Activated T-helper 17 cell treated with anti-CD3 and anti-CD28 coated beads, Interleukin-2, amount 50 U/mL, for 72 hours (primary cell): ENCODE measurements at regions not wholly inside any gene's neighbourhood (a gene's known extent, or its start where the extent isn't known, plus 50 kb on each side); places are given as distances from the start of the nearest gene placed in this dataset.
"Not testable (repeated sequence)": the region's sequence is repeated elsewhere in the genome, so short reads cannot be mapped to it uniquely, and the experiment has no call there.

Source experiments
- ATAC-seq: fragments of 150-1000 bp; cut with Tn5 transposase; replicated peaks from 2 replicates; pipeline ENCODE4 v1.10.0; 2021; ENCODE audit warnings: mild to moderate bottlenecking, moderate library complexity
- H3K27ac Mint-ChIP-seq: one replicate; pipeline ENCODE4 v1.8.0; 2022; ENCODE audit warnings: mixed read lengths
- H3K27me3 Mint-ChIP-seq: one replicate; pipeline ENCODE4 v1.8.0; 2022; ENCODE audit warnings: mixed read lengths
- H3K36me3 Mint-ChIP-seq: one replicate; pipeline ENCODE4 v1.8.0; 2022; ENCODE audit warnings: low read depth, mild to moderate bottlenecking, mixed read lengths
- H3K4me1 Mint-ChIP-seq: one replicate; pipeline ENCODE4 v1.8.0; 2022; ENCODE audit warnings: mixed read lengths
- H3K4me3 Mint-ChIP-seq: one replicate; pipeline ENCODE4 v1.8.0; 2022; ENCODE audit warnings: mild to moderate bottlenecking, mixed read lengths
- H3K9me3 Mint-ChIP-seq: one replicate; pipeline ENCODE4 v1.8.0; 2022; ENCODE audit warnings: mixed read lengths

- no peak for ATAC-seq
- Mint-ChIP-seq H3K27me3 (no peaks in the 10 kb centered on the region), H3K36me3 (no peaks in the 10 kb centered on the region), H3K4me1 (no peaks in the 10 kb centered on the region), H3K27ac (no peak overlapping the region), H3K4me3 (no peak overlapping the region), H3K9me3 (peaks cover 7% of the 10 kb centered on the region)
Observed at GRCh38 chr4:32929796-32930699, 2209.9 kb downstream of the PCDH7 start.

GRCh38 chr4:32930700-32931099 lies 2210.5 kb downstream of the PCDH7 start:
- H3K27me3 Mint-ChIP-seq: no peaks in the 10 kb centered on the region
- no peaks in the 10 kb centered on the region for H3K36me3 Mint-ChIP-seq
- ATAC-seq: no peak
- H3K4me3 Mint-ChIP-seq: no peak overlapping the region
- H3K9me3 Mint-ChIP-seq: peaks cover 7% of the 10 kb centered on the region
- no peaks in the 10 kb centered on the region for H3K4me1 Mint-ChIP-seq
- no peak overlapping the region for H3K27ac Mint-ChIP-seq

DNA sequence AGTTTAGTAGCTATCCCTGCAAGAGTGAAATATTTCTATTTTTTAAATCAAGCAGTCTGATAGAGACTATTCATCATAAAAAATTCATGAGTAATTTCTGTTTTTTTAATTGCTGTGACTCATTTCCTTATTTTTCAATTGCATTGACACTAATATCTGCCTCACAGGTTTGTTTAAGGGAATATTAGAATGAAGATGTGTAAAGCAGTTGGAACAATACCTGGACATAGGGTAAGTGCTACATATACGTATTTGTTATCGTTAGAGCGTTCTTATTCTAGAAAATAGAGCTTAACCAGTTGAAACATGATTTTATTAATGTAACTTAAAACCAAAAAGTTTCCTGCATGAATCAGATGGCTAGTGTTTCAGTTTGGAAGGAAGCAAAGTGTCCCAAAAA lies 2211.3 kb downstream of the PCDH7 start:
- no peaks in the 10 kb centered on the region for H3K27me3 Mint-ChIP-seq
- no peak overlapping the region for H3K4me3 Mint-ChIP-seq
- no peak overlapping the region for H3K27ac Mint-ChIP-seq
- H3K36me3 Mint-ChIP-seq: no peaks in the 10 kb centered on the region
- no peaks in the 10 kb centered on the region for H3K4me1 Mint-ChIP-seq
- ATAC-seq: no peak
- peaks cover 7% of the 10 kb centered on the region for H3K9me3 Mint-ChIP-seq

- no peaks in the 10 kb centered on the region for H3K27me3 Mint-ChIP-seq
- no peak overlapping the region for H3K4me3 Mint-ChIP-seq
- peaks cover 8% of the 10 kb centered on the region for H3K9me3 Mint-ChIP-seq
- ATAC-seq: no peak
- no peaks in the 10 kb centered on the region for H3K4me1 Mint-ChIP-seq
- no peaks in the 10 kb centered on the region for H3K36me3 Mint-ChIP-seq
- no peak overlapping the region for H3K27ac Mint-ChIP-seq
Observed at GRCh38 chr4:32932156-32932555, 2212.0 kb downstream of the PCDH7 start.

DNA sequence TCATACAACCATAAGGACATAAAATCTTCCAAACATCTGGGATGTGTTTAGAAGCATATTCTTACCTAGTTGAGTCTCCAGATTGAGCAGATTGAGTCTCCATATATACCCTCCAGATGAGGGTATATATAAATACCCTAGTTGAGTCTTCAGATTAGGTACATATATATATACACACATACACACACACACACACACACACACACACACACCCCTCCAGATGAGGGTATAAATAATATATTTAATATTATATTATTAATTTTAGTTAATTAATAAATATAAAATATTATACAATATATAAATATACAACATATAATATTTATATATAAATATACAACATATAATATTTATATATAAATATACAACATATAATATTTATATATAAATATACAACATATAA lies 2219.1 kb downstream of the PCDH7 start:
- not testable (repeated sequence) for ATAC-seq, H3K4me3 Mint-ChIP-seq, H3K27me3 Mint-ChIP-seq, H3K27ac Mint-ChIP-seq, H3K4me1 Mint-ChIP-seq, H3K36me3 Mint-ChIP-seq
- peaks cover 19% of the 10 kb centered on the region for H3K9me3 Mint-ChIP-seq

DNA sequence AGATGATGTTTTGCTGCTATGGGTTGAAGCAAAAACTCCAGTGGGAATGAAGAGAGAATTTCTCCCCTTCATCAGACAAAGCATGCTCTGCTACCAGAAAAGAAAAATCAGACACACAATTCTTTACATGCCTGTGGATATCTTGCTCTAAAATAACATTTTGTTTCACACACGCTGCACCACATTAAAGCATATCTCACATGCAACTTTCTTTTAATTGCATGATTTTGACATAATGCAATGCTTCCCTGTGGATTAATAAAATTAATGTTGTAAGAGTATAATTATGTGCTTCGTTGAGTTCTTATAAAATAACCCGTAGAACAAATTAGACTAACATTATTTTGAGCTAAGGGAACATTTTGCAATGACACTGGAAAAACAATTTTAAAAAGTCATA lies 2230.7 kb downstream of the PCDH7 start:
- H3K4me1 Mint-ChIP-seq: no peaks in the 10 kb centered on the region
- ATAC-seq: no peak

DNA sequence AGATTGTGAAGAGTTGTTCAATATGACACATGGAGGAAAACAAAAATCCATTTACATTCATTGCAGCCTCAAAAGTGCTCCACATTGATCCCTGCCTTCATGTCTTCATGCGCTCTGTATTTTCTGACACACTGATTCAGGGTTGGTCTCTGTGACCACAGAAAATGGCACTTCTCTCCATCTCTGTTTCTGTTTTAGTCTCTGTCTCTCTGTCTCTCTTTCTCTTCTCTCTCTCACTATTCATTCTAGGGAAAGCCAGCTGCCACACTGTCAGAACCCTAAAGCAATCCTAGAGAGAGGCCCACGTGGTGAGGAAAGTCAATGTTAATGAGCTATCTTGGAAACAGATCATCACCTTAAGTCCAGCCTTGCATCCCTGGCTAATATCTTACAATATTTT lies 2238.4 kb downstream of the PCDH7 start:
- no peak for ATAC-seq
- Mint-ChIP-seq H3K27ac (no peak overlapping the region), H3K27me3 (no peaks in the 10 kb centered on the region)

More for the DNA sequence above, 2230.7 kb downstream of the PCDH7 start:
- Mint-ChIP-seq H3K27me3 (no peaks in the 10 kb centered on the region), H3K36me3 (no peaks in the 10 kb centered on the region), H3K4me3 (no peak overlapping the region), H3K27ac (no peak overlapping the region), H3K9me3 (peaks cover 16% of the 10 kb centered on the region)

GRCh38 chr4:32962100-32962499 lies 2241.9 kb downstream of the PCDH7 start:
- no peaks in the 10 kb centered on the region for H3K27me3 Mint-ChIP-seq
- no peak for ATAC-seq
- no peak overlapping the region for H3K4me3 Mint-ChIP-seq
- no peaks in the 10 kb centered on the region for H3K36me3 Mint-ChIP-seq
- peaks cover 16% of the 10 kb centered on the region for H3K9me3 Mint-ChIP-seq
- no peaks in the 10 kb centered on the region for H3K4me1 Mint-ChIP-seq
- H3K27ac Mint-ChIP-seq: no peak overlapping the region

More for the DNA sequence above, 2238.4 kb downstream of the PCDH7 start:
- no peaks in the 10 kb centered on the region for H3K4me1 Mint-ChIP-seq
- H3K9me3 Mint-ChIP-seq: peaks cover 15% of the 10 kb centered on the region
- no peak overlapping the region for H3K4me3 Mint-ChIP-seq
- H3K36me3 Mint-ChIP-seq: no peaks in the 10 kb centered on the region

GRCh38 chr4:32985256-32985655 lies 2265.1 kb downstream of the PCDH7 start:
- Mint-ChIP-seq H3K4me3 (no peak overlapping the region), H3K27me3 (no peaks in the 10 kb centered on the region), H3K4me1 (no peaks in the 10 kb centered on the region), H3K27ac (no peak overlapping the region), H3K36me3 (no peaks in the 10 kb centered on the region), H3K9me3 (peaks cover 5% of the 10 kb centered on the region)
- ATAC-seq: no peak

GRCh38 chr4:32986236-32986635 lies 2266.1 kb downstream of the PCDH7 start:
- H3K4me1 Mint-ChIP-seq: no peaks in the 10 kb centered on the region
- no peaks in the 10 kb centered on the region for H3K9me3 Mint-ChIP-seq
- no peaks in the 10 kb centered on the region for H3K36me3 Mint-ChIP-seq
- ATAC-seq: no peak
- H3K27me3 Mint-ChIP-seq: no peaks in the 10 kb centered on the region
- no peak overlapping the region for H3K27ac Mint-ChIP-seq
- H3K4me3 Mint-ChIP-seq: no peak overlapping the region

DNA sequence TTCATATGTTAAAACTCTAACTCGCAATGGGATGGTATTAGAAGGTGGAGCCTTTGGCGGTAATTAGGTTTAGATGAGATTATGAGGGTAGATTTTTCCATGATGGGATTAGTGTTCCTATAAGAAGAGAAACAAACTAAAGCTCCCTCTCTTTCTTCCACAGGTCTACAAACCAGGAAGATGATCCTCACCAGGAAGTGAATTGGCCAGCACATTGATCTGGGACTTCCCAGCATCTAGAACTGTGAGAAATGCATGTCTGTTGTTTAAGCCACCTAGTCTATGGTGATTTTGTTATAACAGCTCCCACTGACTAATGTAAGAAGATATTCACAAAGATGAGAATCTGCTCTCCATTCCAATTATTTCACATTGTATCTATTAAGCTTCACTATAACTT lies 2266.9 kb downstream of the PCDH7 start:
- H3K4me3 Mint-ChIP-seq: no peak overlapping the region

DNA sequence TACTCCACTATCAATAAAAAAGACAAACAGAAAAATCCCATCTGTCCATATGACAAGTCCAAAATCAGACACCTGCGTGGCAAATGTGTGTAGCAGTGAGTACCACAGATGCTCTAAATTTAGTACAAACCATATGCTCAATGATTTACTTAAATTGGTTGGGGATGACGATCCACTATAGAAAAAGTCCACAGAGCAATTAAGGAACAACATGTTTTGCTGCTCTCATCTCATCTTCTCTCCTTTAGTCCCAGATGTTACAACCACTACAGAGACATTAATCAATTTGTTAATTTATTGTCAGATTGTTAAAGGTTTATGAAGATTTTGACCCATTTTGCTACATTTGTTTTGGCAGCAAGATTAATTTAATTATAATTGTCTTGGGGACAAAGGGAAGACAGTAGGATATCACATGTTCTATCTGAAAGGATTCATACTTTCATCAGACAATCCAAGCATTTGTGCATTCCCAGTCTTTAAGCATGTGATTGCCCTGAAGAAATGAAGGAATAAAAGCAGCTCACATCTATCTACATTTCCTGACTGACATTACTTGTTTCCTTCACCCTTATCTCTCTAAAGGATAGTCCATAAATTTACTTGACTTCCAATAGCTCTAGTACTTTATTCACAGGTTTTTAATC lies 2268.1 kb downstream of the PCDH7 start:
- Mint-ChIP-seq H3K4me1 (no peaks in the 10 kb centered on the region), H3K27ac (no peak overlapping the region), H3K4me3 (no peak overlapping the region), H3K9me3 (no peaks in the 10 kb centered on the region), H3K27me3 (no peaks in the 10 kb centered on the region), H3K36me3 (no peaks in the 10 kb centered on the region)
- ATAC-seq: no peak

More for the DNA sequence above, 2266.9 kb downstream of the PCDH7 start:
- Mint-ChIP-seq H3K27me3 (no peaks in the 10 kb centered on the region), H3K4me1 (no peaks in the 10 kb centered on the region), H3K27ac (no peak overlapping the region), H3K9me3 (no peaks in the 10 kb centered on the region), H3K36me3 (no peaks in the 10 kb centered on the region)
- ATAC-seq: no peak

- no peak for ATAC-seq
- no peak overlapping the region for H3K4me3 Mint-ChIP-seq
- no peaks in the 10 kb centered on the region for H3K4me1 Mint-ChIP-seq
- H3K36me3 Mint-ChIP-seq: no peaks in the 10 kb centered on the region
- no peak overlapping the region for H3K27ac Mint-ChIP-seq
- H3K9me3 Mint-ChIP-seq: peaks cover 3% of the 10 kb centered on the region
- H3K27me3 Mint-ChIP-seq: no peaks in the 10 kb centered on the region
Observed at GRCh38 chr4:32991663-32992062, 2271.5 kb downstream of the PCDH7 start.

DNA sequence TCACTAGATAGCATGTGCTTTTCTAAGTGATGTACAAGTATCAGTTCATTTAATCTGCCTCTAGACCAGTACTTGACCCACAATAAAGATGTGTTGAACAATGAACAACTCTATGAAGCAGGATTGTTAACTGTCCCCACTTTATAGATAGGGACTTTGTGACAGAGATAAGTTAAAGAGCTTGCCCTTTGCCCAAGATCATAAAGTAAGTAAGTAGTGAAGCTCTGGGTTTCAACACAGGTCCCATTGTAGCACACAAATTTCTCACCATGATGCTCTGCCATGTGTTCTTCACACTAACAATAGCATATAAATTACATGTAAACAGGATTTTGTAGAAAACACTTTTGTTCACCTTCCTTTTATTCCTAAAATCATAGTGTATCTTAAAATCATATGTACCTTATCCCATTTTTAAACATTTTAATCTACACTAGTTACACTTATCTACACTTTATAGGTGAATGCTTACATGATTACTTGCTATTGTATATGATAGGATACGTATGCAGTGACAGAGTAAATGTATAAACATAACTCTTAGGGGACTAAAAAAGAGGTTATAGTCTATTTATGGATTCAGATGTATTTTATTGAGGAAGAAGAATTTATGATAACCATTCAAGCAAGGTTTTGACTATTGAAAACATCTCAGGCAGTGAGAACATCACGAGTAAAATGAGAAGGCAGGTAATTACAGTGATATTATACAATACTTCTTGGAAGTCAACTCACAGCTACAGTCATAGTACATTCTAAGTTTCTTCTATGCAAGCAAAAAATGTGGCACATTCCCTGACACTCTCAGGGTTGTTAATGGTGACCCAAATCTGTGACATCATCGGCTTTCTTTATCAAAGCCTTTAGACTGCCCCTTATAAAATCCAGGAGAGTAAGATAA lies 2275.1 kb downstream of the PCDH7 start:
- H3K4me1 Mint-ChIP-seq: no peaks in the 10 kb centered on the region
- H3K4me3 Mint-ChIP-seq: no peak overlapping the region
- H3K9me3 Mint-ChIP-seq: peaks cover 18% of the 10 kb centered on the region
- no peak for ATAC-seq
- H3K27ac Mint-ChIP-seq: no peak overlapping the region
- no peaks in the 10 kb centered on the region for H3K27me3 Mint-ChIP-seq
- H3K36me3 Mint-ChIP-seq: no peaks in the 10 kb centered on the region
